ENCODE measurements at regions not wholly inside any gene's neighbourhood (a gene's known extent, or its start where the extent isn't known, plus 50 kb on each side); places are given as distances from the start of the nearest gene placed in this dataset.

- POLR2A ChIA-PET (ENCODE audit: low non-redundant PET), result no interaction called here
- Histone ChIP-seq H3K4me1 (ENCODE audit: insufficient read depth, low read length, poor library complexity, severe bottlenecking) (no peaks in the 10 kb centered on the region), H3K9me3 (ENCODE audit: low read depth, low read length, poor library complexity, severe bottlenecking) (no peaks in the 10 kb centered on the region), H3K27ac (ENCODE audit: low read depth, low read length, poor library complexity, severe bottlenecking) (no peak overlapping the region), H3K4me3 (ENCODE audit: low read depth, low read length, poor library complexity, severe bottlenecking) (no peak overlapping the region), H3K36me3 (ENCODE audit: insufficient read depth, low read length, poor library complexity, severe bottlenecking) (no peaks in the 10 kb centered on the region), H3K27me3 (replicated peaks; ENCODE audit: insufficient read depth, low read depth, low read length, poor library complexity) (no peaks in the 10 kb centered on the region)
- CTCF ChIA-PET, result no interaction called here
- no peak for DNase-seq (ENCODE audit: low spot score)
- intact Hi-C loops (cut with micrococcal nuclease; ENCODE audit: unreplicated experiment), result no loop called here
- no TSS peak for BruUV-seq (replicated peaks)
- no peak for TF ChIP-seq EZH2 (IDR thresholded peaks at IDR 0.05; ENCODE audit: borderline replicate concordance, low read depth, low read length, poor library complexity, severe bottlenecking)
- no peak for TF ChIP-seq CTCF (conservative IDR thresholded peaks at IDR 0.05; ENCODE audit: low read depth, low read length)
These were observed 196.8 kb downstream of the PTN start for GRCh38 chr7:137146552-137147337.

- no peak overlapping the region for H3K27ac ChIP-seq (ENCODE audit: low read depth, low read length, poor library complexity, severe bottlenecking)
- H3K36me3 ChIP-seq (ENCODE audit: insufficient read depth, low read length, poor library complexity, severe bottlenecking), result no peaks in the 10 kb centered on the region
- no peaks in the 10 kb centered on the region for H3K27me3 ChIP-seq (replicated peaks; ENCODE audit: insufficient read depth, low read depth, low read length, poor library complexity)
- ChIA-PET CTCF (no interaction called here), POLR2A (ENCODE audit: low non-redundant PET) (no interaction called here)
- TF ChIP-seq EZH2 (IDR thresholded peaks at IDR 0.05; ENCODE audit: borderline replicate concordance, low read depth, low read length, poor library complexity, severe bottlenecking), result no peak
- TF ChIP-seq CTCF (conservative IDR thresholded peaks at IDR 0.05; ENCODE audit: low read depth, low read length), result no peak
- DNase-seq (ENCODE audit: low spot score), result no peak
- H3K9me3 ChIP-seq (ENCODE audit: low read depth, low read length, poor library complexity, severe bottlenecking), result no peaks in the 10 kb centered on the region
- H3K4me1 ChIP-seq (ENCODE audit: insufficient read depth, low read length, poor library complexity, severe bottlenecking), result no peaks in the 10 kb centered on the region
- BruUV-seq (replicated peaks), result no TSS peak
- intact Hi-C loops (cut with micrococcal nuclease; ENCODE audit: unreplicated experiment), result no loop called here
- no peak overlapping the region for H3K4me3 ChIP-seq (ENCODE audit: low read depth, low read length, poor library complexity, severe bottlenecking)
These were observed 197.5 kb downstream of the PTN start for GRCh38 chr7:137146012-137146455.

- Histone ChIP-seq H3K36me3 (ENCODE audit: insufficient read depth, low read length, poor library complexity, severe bottlenecking) (no peaks in the 10 kb centered on the region), H3K4me3 (ENCODE audit: low read depth, low read length, poor library complexity, severe bottlenecking) (no peak overlapping the region), H3K27ac (ENCODE audit: low read depth, low read length, poor library complexity, severe bottlenecking) (no peak overlapping the region), H3K9me3 (ENCODE audit: low read depth, low read length, poor library complexity, severe bottlenecking) (no peaks in the 10 kb centered on the region), H3K4me1 (ENCODE audit: insufficient read depth, low read length, poor library complexity, severe bottlenecking) (no peaks in the 10 kb centered on the region), H3K27me3 (replicated peaks; ENCODE audit: insufficient read depth, low read depth, low read length, poor library complexity) (no peaks in the 10 kb centered on the region)
- DNase-seq (ENCODE audit: low spot score), result no peak
- intact Hi-C loops (cut with micrococcal nuclease; ENCODE audit: unreplicated experiment), result no loop called here
- CTCF ChIA-PET, result no interaction called here
- BruUV-seq (replicated peaks), result no TSS peak
- POLR2A ChIA-PET (ENCODE audit: low non-redundant PET), result no interaction called here
- TF ChIP-seq CTCF (conservative IDR thresholded peaks at IDR 0.05; ENCODE audit: low read depth, low read length) (no peak), EZH2 (IDR thresholded peaks at IDR 0.05; ENCODE audit: borderline replicate concordance, low read depth, low read length, poor library complexity, severe bottlenecking) (no peak)
These were observed 201.2 kb downstream of the PTN start for GRCh38 chr7:137142376-137142775.

Measured in A673 (cell line).